Tibial nerve (tissue), 3 donors: ENCODE measurements at regions not wholly inside any gene's neighbourhood (a gene's known extent, or its start where the extent isn't known, plus 50 kb on each side); places are given as distances from the start of the nearest gene placed in this dataset.

ENCODE experiments used
- POLR2A ChIP-seq, 2 donors: fragments of 450-650 bp; IDR thresholded peaks; one replicate each; pipeline ENCODE4 v1.6.1; 2017; ENCODE audit warnings: antibody characterized with exemption in 2 of 2, mild to moderate bottlenecking in 2 of 2, moderate library complexity in 2 of 2
- TF ChIP-seq, protein P1 (sequence below), 5 experiments: fragments of 200-600 bp in 3 of 5; fragments of 450-650 bp in 2 of 5; sonication (generic) in 3 of 5; IDR thresholded peaks; one replicate each; pipeline ENCODE4 v1.5.1; 2016 to 2019; ENCODE audit warnings: antibody characterized with exemption in 5 of 5, mild to moderate bottlenecking in 3 of 5, moderate library complexity in 2 of 5

DNA sequence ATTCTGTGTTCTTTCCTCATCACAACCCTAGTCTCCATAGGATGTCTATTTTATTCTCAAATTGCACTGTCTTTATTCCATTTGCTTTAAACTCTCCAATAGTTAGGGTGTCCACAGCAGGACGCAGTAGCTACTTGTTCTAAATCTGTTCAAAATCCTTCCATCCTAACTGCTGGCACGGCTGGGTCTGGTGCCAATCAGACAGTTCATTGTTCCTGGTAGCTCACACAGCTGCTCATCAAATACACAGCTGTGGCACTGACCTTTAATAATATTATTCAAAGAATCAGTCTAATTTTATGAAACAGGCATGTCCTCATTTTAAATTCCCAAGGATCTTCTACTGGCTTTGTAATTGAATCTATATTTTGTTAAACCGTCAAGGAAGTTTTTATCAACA, 59.7 kb upstream of the TMEFF2 start:
- TF ChIP-seq, protein P1, sequence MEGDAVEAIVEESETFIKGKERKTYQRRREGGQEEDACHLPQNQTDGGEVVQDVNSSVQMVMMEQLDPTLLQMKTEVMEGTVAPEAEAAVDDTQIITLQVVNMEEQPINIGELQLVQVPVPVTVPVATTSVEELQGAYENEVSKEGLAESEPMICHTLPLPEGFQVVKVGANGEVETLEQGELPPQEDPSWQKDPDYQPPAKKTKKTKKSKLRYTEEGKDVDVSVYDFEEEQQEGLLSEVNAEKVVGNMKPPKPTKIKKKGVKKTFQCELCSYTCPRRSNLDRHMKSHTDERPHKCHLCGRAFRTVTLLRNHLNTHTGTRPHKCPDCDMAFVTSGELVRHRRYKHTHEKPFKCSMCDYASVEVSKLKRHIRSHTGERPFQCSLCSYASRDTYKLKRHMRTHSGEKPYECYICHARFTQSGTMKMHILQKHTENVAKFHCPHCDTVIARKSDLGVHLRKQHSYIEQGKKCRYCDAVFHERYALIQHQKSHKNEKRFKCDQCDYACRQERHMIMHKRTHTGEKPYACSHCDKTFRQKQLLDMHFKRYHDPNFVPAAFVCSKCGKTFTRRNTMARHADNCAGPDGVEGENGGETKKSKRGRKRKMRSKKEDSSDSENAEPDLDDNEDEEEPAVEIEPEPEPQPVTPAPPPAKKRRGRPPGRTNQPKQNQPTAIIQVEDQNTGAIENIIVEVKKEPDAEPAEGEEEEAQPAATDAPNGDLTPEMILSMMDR (IDR thresholded peaks at IDR 0.05), result no peak
- no peak for TF ChIP-seq POLR2A (IDR thresholded peaks at IDR 0.05)
